Keratinocyte (primary cell): ENCODE measurements at regions not wholly inside any gene's neighbourhood (a gene's known extent, or its start where the extent isn't known, plus 50 kb on each side); places are given as distances from the start of the nearest gene placed in this dataset.

Experiments used
- CTCF ChIP-seq, 3 experiments: IDR thresholded peaks in 1 of 3; conservative IDR thresholded peaks in 1 of 3; optimal IDR thresholded peaks in 1 of 3; 2 replicates in 2 of 3; 3 replicates in 1 of 3; pipeline versions ENCODE3 to v1.5.1; 2011; ENCODE audit warnings: low read length in 3 of 3, mild to moderate bottlenecking in 3 of 3, moderate library complexity in 2 of 3, control low read depth in 1 of 3, inconsistent platforms in 1 of 3; ENCODE audit not compliant: insufficient read depth in 2 of 3; ENCODE audit errors: extremely low read depth in 1 of 3
- EZH2 ChIP-seq: IDR thresholded peaks from one replicate; pipeline ENCODE4 v1.6.1; 2012; ENCODE audit warnings: inconsistent platforms, mild to moderate bottlenecking, low read length, moderate library complexity

- TF ChIP-seq CTCF (optimal IDR thresholded peaks at IDR 0.05 in 1 of 3, IDR thresholded peaks at IDR 0.05 in 1 of 3, conservative IDR thresholded peaks at IDR 0.05 in 1 of 3; ENCODE audit: extremely low read depth in 1 of 3, insufficient read depth in 2 of 3, low read length in 3 of 3) (no peak), EZH2 (no peak)
Observed at GRCh38 chr6:66508433-66508832, 801.4 kb upstream of the EYS start.
